KG1 (cell line): ENCODE measurements at regions not wholly inside any gene's neighbourhood (a gene's known extent, or its start where the extent isn't known, plus 50 kb on each side); places are given as distances from the start of the nearest gene placed in this dataset.
"Not testable (repeated sequence)": the region's sequence is repeated elsewhere in the genome, so short reads cannot be mapped to it uniquely, and the experiment has no call there.

Experiments
- DNase-seq: peaks from one replicate; lab custom pipeline; 2025; lab: John Stamatoyannopoulos, UW

DNA sequence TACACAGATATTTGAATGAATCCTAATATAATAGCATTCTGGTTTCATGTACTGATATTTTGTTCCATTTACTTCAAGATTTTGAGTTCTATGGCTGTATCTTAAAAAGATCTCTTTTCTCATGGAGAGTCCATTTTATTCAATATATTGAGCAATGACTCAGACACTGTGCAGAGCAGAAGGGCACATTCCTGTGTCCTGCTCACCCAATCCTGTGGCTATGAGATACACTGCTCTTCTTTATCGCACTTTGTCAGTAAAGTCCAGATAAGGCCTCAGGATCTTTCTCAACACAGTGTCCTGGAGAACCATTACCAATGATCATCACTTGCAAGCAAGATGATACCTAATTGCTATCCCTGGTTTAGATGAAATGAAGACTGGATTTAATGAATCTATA, 155.0 kb downstream of the CYSLTR2 start:
- no peak for DNase-seq

DNA sequence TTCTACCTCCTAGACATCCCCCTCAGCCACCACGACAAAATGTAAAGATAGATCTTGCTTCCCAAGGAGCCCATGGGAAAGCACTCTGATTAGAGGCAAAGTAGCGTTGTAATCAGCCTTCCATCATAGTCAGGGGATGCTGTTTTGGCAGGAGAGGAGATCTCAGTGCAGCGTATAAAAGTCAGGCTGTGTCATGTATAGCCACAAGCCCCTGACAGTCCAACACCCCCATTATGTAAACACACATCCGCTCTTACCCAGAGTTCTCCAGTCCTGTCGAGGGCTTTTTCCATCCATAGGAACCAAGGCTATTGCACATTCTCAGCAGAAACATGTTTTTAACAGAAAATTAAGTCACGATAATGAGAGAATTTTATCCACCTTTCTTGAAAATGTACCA, 156.3 kb downstream of the CYSLTR2 start:
- DNase-seq = no peak

- no peak for DNase-seq
Observed at GRCh38 chr13:48813518-48813917, 159.8 kb downstream of the CYSLTR2 start.

DNA sequence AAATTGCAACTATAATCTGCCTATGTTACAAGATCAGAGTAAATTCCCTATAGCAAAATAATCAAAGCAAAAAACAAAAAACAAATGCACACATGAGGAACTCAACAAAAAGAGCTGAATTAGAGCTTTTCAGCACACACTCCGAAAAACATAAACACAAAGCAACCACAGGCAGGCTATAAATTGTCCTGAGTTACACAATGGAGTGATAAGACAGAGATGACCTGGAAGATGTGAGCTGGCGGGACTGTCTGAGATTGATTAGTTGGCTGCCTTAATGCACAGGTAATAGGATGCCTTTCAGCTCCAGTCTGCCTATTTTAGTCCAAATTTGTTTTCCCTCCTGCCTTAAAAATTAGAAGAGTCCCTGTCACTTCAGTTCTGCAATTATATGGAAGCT, 159.0 kb upstream of the FNDC3A start:
- DNase-seq = no peak

DNA sequence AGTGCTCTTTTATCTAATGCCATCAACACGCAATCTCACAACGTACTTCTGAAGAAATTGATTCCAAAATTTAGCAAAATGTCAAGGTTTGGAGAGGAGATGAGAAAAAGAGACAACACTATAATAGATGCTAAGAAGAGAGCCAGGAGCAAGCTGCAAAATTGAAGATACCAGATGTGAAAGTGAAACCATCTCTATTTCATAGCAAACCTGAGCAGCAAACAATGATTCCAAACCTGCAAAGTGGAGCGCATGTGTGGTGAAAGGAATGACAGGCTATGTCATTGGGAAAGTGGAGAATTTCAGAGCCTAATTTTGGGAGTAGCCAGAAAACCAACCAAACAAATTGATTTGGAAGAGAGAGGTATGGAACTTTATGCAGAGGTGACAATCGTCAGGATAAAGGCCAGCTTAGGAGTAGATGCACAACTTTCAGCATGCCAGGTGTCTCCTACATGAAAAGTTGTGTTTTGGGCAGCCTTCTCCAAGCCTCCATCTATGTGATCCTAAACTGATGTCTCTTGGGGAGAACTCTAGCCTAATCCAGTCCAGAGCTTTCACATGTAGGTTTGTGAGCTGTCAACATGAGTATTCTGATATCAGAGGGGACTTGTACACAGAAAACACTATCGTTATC, 158.4 kb upstream of the FNDC3A start:
- DNase-seq = no peak

DNA sequence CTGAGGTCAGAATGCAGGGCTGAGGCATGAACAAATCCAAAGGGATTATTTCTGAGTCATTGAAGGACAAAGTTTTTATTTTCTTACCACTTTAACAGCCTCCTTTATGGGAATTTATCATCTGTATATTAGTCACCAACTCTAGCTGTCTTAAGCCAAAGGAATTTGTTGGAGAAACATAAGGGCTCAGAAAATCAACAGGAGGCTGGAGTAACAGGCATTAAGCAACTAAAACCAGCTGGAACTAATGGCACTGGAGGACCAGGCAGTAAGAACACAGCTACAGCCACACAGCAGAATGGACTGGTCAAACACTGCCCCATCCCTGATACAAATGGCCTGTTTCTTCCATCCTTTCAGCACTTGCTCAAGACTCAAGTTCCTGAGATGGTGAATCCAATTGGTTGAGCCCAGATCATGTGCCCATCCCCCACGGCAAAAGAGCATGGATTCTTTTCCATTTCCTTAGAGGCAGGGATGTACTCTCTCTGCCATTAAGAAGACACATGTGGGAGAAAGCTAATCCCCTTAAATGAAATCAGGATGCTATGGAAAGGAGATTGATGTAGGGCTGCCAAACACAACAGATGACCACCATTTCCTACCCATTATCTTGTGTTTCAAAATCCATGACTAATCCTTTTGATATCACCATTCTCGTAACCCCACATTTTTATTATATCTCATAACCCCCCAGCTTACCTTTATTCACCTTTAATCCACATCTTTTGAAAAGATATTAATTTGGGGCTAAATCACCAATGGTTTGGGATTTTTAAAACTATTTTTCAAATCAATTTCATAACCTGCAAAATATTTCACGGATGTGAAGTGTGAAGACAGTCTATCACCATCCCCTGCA, 157.0 kb upstream of the FNDC3A start:
- no peak for DNase-seq

- no peak for DNase-seq
Observed at GRCh38 chr13:48819376-48819775, 156.3 kb upstream of the FNDC3A start.

GRCh38 chr13:48819899-48820298, 155.8 kb upstream of the FNDC3A start:
- DNase-seq = no peak

GRCh38 chr13:48823526-48823925, 152.2 kb upstream of the FNDC3A start:
- DNase-seq = not testable (repeated sequence)

DNA sequence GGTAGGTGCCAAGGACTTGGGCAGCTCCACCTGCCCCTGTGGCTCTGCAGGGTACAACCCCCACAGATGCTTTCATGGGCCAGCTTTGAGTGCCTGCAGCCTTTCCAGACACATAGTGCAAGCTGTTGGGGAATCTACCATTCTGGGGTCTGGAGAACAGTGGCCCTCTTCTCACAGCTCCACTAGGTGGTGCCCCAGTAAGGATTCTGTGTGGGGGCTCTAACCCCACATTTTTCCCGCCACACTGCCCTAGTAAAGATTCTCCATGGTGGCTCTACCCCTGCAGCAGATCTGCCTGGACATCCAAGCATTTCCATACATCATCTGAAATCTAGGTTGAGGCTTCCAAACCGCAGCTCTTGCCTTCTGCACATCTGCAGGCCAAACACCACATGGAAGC, 149.7 kb upstream of the FNDC3A start:
- DNase-seq = no peak

- DNase-seq = not testable (repeated sequence)
Observed at GRCh38 chr13:48826922-48827454, 148.7 kb upstream of the FNDC3A start.

DNA sequence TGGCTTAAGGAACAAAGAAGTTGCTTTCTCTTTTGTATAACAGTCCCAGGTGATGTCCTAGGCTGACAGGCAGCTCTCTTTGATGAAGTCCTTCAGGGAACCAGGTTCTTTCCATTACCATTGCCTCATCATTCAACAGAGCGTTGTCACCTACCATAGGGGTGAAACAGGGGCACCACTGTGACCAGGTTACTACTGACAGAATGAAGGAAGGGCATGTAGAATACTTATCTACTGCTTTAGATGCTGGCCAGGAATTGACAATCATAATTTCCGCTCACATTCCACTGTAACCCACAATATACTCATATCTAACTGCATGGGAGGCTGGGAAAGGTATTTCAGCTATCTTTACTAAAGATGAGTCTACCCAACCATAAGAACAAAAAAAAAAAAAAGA, 148.0 kb upstream of the FNDC3A start:
- DNase-seq = no peak

GRCh38 chr13:48828962-48829411, 146.7 kb upstream of the FNDC3A start:
- DNase-seq = no peak

DNA sequence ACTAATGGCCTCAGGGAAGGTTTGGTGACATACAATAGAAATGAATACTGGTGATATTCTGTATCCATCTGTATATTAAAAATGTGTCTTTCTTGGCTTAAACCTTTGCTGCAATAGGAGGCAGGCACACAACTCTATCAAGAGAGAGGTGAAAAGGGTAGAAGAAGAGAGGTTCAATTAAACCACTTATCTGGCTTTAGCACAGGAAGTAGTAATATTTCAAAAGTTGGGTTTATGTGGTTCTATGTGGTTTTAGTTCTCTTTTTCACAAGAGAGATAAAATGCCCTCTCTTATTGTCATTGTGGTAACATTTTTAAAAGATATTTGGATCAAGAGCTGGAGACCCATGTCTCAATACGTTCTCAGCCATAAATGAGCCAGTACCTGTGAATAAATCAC, 146.2 kb upstream of the FNDC3A start:
- no peak for DNase-seq

DNA sequence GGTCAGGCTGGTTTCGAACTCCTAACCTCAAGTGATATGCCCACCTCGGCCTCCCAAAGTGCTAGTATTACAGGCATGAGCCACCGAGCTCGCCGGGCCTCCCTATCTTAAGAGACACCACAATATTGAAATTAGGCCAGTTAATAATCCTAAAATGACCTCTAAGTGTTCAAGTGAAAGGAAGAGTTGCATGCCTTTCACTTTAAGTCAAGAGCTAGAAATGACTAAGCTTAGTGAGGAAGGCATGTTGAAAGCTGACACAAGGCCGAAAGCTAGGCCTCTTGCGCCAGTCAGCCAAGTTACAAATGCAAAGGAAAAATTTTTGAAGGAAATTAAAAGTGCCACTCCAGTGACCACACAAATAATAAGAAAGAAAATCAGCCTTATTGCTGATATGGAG, 144.5 kb upstream of the FNDC3A start:
- DNase-seq = no peak

- DNase-seq = no peak
Observed at GRCh38 chr13:48833412-48833811, 142.3 kb upstream of the FNDC3A start.

GRCh38 chr13:48835326-48835725, 140.4 kb upstream of the FNDC3A start:
- not testable (repeated sequence) for DNase-seq

DNA sequence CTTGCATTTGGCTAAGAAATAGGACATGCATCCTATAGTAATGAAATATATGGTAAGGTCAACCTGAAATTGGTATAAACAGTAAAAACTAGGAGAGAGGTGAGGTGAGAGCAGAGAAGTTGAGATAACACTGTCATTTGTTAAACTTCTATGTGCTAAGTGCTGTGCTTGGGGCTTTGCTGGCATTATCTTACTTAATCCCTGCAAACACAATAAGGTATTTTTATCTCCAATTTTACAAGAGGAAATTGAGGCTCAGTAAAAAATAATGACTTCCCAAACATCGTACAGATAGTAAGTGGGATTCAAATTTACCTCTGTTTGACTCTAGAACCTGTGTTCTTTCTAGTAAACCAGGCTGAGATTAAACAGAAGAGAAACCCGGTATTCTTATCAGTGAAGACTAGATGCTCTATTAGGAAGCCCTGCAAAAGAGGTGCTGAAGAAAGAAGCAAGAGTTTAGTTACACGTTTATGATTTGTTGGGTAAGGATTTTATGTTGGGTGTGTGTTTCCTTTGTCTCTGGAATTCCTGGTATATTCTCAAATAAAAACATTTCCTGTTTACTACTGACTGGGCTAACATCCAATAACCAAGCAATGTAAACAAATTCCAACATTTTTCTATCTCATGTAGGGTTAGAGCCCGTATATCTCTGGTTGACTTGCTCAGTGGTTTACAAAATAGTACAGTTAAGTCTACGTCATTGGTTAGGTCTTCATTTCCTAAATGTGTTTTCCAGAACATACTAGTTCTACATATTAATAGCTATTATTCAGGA, 137.3 kb upstream of the FNDC3A start:
- no peak for DNase-seq

- DNase-seq = no peak
Observed at GRCh38 chr13:48839171-48839570, 136.5 kb upstream of the FNDC3A start.

GRCh38 chr13:48840366-48840765, 135.3 kb upstream of the FNDC3A start:
- no peak for DNase-seq

GRCh38 chr13:48842316-48842715, 133.4 kb upstream of the FNDC3A start:
- no peak for DNase-seq

- no peak for DNase-seq
Observed at GRCh38 chr13:48843630-48844380, 131.9 kb upstream of the FNDC3A start.
